Large intestine (tissue), 3 donors: ENCODE measurements at regions not wholly inside any gene's neighbourhood (a gene's known extent, or its start where the extent isn't known, plus 50 kb on each side); places are given as distances from the start of the nearest gene placed in this dataset.

ENCODE experiments used
- DNase-seq, 2 donors: peaks; one replicate each; pipeline versions ENCODE4 v3.0.0 to v3.0.0-alpha.2; 2013
- H3K27ac ChIP-seq: one replicate; pipeline ENCODE4 v1.5.1; 2013; ENCODE audit warnings: low read length
- H3K27me3 ChIP-seq: 2 replicates; pipeline ENCODE4 v1.6.1; 2013; ENCODE audit warnings: low read length; ENCODE audit not compliant: control insufficient read depth, insufficient read depth
- H3K36me3 ChIP-seq: 2 replicates; pipeline ENCODE4 v1.6.1; 2013; ENCODE audit warnings: low read length; ENCODE audit not compliant: control insufficient read depth, insufficient read depth
- H3K4me1 ChIP-seq: one replicate; pipeline ENCODE4 v1.6.1; 2013; ENCODE audit warnings: low read length; ENCODE audit not compliant: control insufficient read depth, insufficient read depth
- H3K4me3 ChIP-seq: one replicate; pipeline ENCODE4 v1.5.1; 2013; ENCODE audit warnings: low read length
- H3K9me3 ChIP-seq: one replicate; pipeline ENCODE4 v1.6.1; 2013; ENCODE audit warnings: mild to moderate bottlenecking, low read depth, low read length, moderate library complexity; ENCODE audit not compliant: control insufficient read depth
- WGBS: methylation state at CpG from one replicate; pipeline ENCODE4 v1.1.5; 2013; ENCODE audit warnings: low lambda C conversion rate; ENCODE audit not compliant: insufficient coverage; 5-methylcytosine and 5-hydroxymethylcytosine counted together

- Histone ChIP-seq H3K4me3 (no peak overlapping the region), H3K36me3 (no peaks in the 10 kb centered on the region), H3K4me1 (no peaks in the 10 kb centered on the region), H3K27me3 (no peaks in the 10 kb centered on the region), H3K27ac (no peak overlapping the region), H3K9me3 (no peaks in the 10 kb centered on the region)
- no CpG with 5 or more reads among the region's 4 CpGs for WGBS
- DNase-seq: no peak
Observed at GRCh38 chr16:80171199-80171598, 369.6 kb upstream of the DYNLRB2 start.

- H3K27ac ChIP-seq: no peak overlapping the region
- no peaks in the 10 kb centered on the region for H3K27me3 ChIP-seq
- no peaks in the 10 kb centered on the region for H3K9me3 ChIP-seq
- H3K36me3 ChIP-seq: no peaks in the 10 kb centered on the region
- no peak overlapping the region for H3K4me3 ChIP-seq
- no CpG with 5 or more reads among the region's 10 CpGs for WGBS
- DNase-seq: peak in 1 of 2 donors; percentile 10
- H3K4me1 ChIP-seq: no peaks in the 10 kb centered on the region
Observed at GRCh38 chr16:80167657-80168390, 373.0 kb upstream of the DYNLRB2 start.

- Histone ChIP-seq H3K4me3 (no peak overlapping the region), H3K4me1 (no peaks in the 10 kb centered on the region), H3K27ac (no peak overlapping the region), H3K9me3 (no peaks in the 10 kb centered on the region), H3K36me3 (no peaks in the 10 kb centered on the region), H3K27me3 (no peaks in the 10 kb centered on the region)
- WGBS: no CpG with 5 or more reads among the region's 3 CpGs
- DNase-seq: no peak
Observed at GRCh38 chr16:80166082-80166481, 374.7 kb upstream of the DYNLRB2 start.

- Histone ChIP-seq H3K9me3 (no peaks in the 10 kb centered on the region), H3K4me3 (no peak overlapping the region), H3K36me3 (no peaks in the 10 kb centered on the region), H3K27me3 (no peaks in the 10 kb centered on the region), H3K27ac (no peak overlapping the region), H3K4me1 (no peaks in the 10 kb centered on the region)
- 60% methylated on average over 1 of the region's 5 CpGs for WGBS
- no peak for DNase-seq
Observed at GRCh38 chr16:80164966-80165550, 375.7 kb upstream of the DYNLRB2 start.

- H3K36me3 ChIP-seq: no peaks in the 10 kb centered on the region
- no peaks in the 10 kb centered on the region for H3K4me1 ChIP-seq
- DNase-seq: peak in 1 of 2 donors; percentile 8
- H3K4me3 ChIP-seq: no peak overlapping the region
- H3K27ac ChIP-seq: no peak overlapping the region
- H3K27me3 ChIP-seq: no peaks in the 10 kb centered on the region
- WGBS: no CpG with 5 or more reads among the region's 4 CpGs
- H3K9me3 ChIP-seq: no peaks in the 10 kb centered on the region
Observed at GRCh38 chr16:80163339-80163738, 377.5 kb upstream of the DYNLRB2 start.

- no peak for DNase-seq
- H3K36me3 ChIP-seq: no peaks in the 10 kb centered on the region
- H3K27ac ChIP-seq: no peak overlapping the region
- no peaks in the 10 kb centered on the region for H3K27me3 ChIP-seq
- H3K4me1 ChIP-seq: no peaks in the 10 kb centered on the region
- H3K9me3 ChIP-seq: no peaks in the 10 kb centered on the region
- no CpG with 5 or more reads among the region's 12 CpGs for WGBS
- H3K4me3 ChIP-seq: no peak overlapping the region
Observed at GRCh38 chr16:80161799-80162739, 378.7 kb upstream of the DYNLRB2 start.

- WGBS: no CpG with 5 or more reads among the region's 4 CpGs
- Histone ChIP-seq H3K9me3 (no peaks in the 10 kb centered on the region), H3K27ac (no peak overlapping the region), H3K4me3 (no peak overlapping the region), H3K27me3 (no peaks in the 10 kb centered on the region), H3K36me3 (no peaks in the 10 kb centered on the region), H3K4me1 (no peaks in the 10 kb centered on the region)
- no peak for DNase-seq
Observed at GRCh38 chr16:80158766-80159165, 382.0 kb upstream of the DYNLRB2 start.

GRCh38 chr16:80151722-80152111 is 389.1 kb upstream of the DYNLRB2 start:
- H3K36me3 ChIP-seq: no peaks in the 10 kb centered on the region
- H3K9me3 ChIP-seq: no peaks in the 10 kb centered on the region
- no peak overlapping the region for H3K4me3 ChIP-seq
- WGBS: no CpG with 5 or more reads among the region's 3 CpGs
- peak overlapping the region; percentile 5 for H3K27ac ChIP-seq
- no peaks in the 10 kb centered on the region for H3K27me3 ChIP-seq
- peaks cover 7% of the 10 kb centered on the region for H3K4me1 ChIP-seq
- peak in 1 of 2 donors; percentile 62 for DNase-seq

GRCh38 chr16:80150978-80151721 is 389.6 kb upstream of the DYNLRB2 start:
- Histone ChIP-seq H3K4me3 (no peak overlapping the region), H3K4me1 (peaks cover 7% of the 10 kb centered on the region), H3K36me3 (no peaks in the 10 kb centered on the region), H3K27me3 (no peaks in the 10 kb centered on the region), H3K9me3 (no peaks in the 10 kb centered on the region), H3K27ac (no peak overlapping the region)
- no peak for DNase-seq
- 80% methylated on average over 1 of the region's 3 CpGs for WGBS

- Histone ChIP-seq H3K36me3 (no peaks in the 10 kb centered on the region), H3K4me1 (peaks cover 7% of the 10 kb centered on the region), H3K9me3 (no peaks in the 10 kb centered on the region), H3K27me3 (no peaks in the 10 kb centered on the region), H3K27ac (no peak overlapping the region), H3K4me3 (no peak overlapping the region)
- DNase-seq: no peak
- WGBS: 100% methylated on average over 1 of the region's 3 CpGs
Observed at GRCh38 chr16:80148826-80149225, 392.0 kb upstream of the DYNLRB2 start.
